Muscle layer of duodenum (tissue), 2 donors: ENCODE measurements at regions not wholly inside any gene's neighbourhood (a gene's known extent, or its start where the extent isn't known, plus 50 kb on each side); places are given as distances from the start of the nearest gene placed in this dataset.
"Not testable (repeated sequence)": the region's sequence is repeated elsewhere in the genome, so short reads cannot be mapped to it uniquely, and the experiment has no call there.

Experiments used
- H3K27ac ChIP-seq: one replicate; pipeline ENCODE4 v1.7.0; 2013; ENCODE audit warnings: mild to moderate bottlenecking, low read length
- H3K27me3 ChIP-seq: one replicate; pipeline ENCODE4 v1.7.0; 2013; ENCODE audit warnings: low read depth, mild to moderate bottlenecking, control low read depth, low read length
- H3K36me3 ChIP-seq, 2 donors: one replicate each; pipeline ENCODE4 v1.7.0; 2013; ENCODE audit warnings: low read length in 2 of 2, control low read depth in 1 of 2, mild to moderate bottlenecking in 1 of 2; ENCODE audit not compliant: insufficient read depth in 2 of 2, control insufficient read depth in 1 of 2
- H3K4me1 ChIP-seq, 2 donors: one replicate each; pipeline ENCODE4 v1.7.0; 2013; ENCODE audit warnings: low read length in 2 of 2, mild to moderate bottlenecking in 2 of 2, control low read depth in 1 of 2, moderate library complexity in 1 of 2; ENCODE audit not compliant: insufficient read depth in 2 of 2, control insufficient read depth in 1 of 2
- H3K4me3 ChIP-seq, 2 donors: one replicate each; pipeline ENCODE4 v1.7.0; 2013; ENCODE audit warnings: low read length in 2 of 2, low read depth in 1 of 2, mild to moderate bottlenecking in 1 of 2
- H3K9me3 ChIP-seq, 2 donors: one replicate each; pipeline ENCODE4 v1.7.0; 2013; ENCODE audit warnings: low read length in 2 of 2, control low read depth in 1 of 2, mild to moderate bottlenecking in 1 of 2; ENCODE audit not compliant: control insufficient read depth in 1 of 2
- donor health status: healthy.

DNA sequence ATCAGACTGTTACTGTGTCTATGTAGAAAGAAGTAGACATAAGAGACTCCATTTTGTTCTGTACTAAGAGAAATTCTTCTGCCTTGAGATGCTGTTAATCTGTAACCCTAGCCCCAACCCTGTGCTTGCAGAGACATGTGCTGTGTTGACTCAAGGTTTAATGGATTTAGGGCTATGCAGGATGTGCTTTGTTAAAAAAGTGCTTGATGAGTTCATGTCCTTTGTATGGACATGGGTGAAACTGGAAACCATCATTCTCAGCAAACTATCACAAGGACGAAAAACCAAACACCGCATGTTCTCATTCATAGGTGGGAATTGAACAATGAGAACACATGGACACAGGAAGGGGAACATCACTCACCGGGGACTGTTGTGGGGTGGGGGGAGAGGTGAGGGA lies 1398.7 kb downstream of the UQCRFS1 start:
- H3K27ac ChIP-seq, H3K4me3 ChIP-seq, H3K36me3 ChIP-seq, H3K4me1 ChIP-seq, H3K9me3 ChIP-seq, H3K27me3 ChIP-seq: not testable (repeated sequence)

DNA sequence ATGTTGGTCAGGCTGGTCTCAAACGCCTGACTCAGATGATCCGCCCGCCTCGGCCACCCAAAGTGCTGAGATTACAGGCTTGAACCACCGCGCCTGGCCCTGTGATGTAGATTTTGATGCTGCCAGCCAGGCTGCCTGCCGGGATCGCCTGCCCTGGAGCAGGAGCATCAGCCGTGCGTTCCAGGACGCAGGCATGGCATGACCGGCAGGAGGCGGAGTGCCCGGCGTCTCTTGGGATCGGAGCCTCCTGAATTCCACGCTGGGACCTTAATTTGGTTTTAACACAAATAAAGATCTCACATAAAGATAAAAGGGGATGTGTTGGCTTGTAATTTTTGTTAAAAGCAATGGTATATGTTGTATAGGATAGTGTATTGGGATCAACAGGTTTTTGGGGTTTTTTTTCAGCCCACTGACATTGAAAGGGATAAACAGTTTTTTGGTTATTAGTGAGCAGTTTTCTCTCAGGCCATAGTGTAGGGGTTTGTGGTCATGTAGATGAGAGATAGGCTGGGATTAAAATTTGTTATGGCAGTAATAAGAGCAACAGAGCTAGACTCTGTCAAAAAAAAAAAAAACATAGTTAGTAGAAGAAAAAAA lies 1406.4 kb downstream of the UQCRFS1 start:
- no peaks in the 10 kb centered on the region for H3K27me3 ChIP-seq
- no peaks in the 10 kb centered on the region for H3K4me1 ChIP-seq
- peaks cover 0 to 11% of the 10 kb centered on the region in 2 donors for H3K36me3 ChIP-seq
- no peak overlapping the region for H3K27ac ChIP-seq
- H3K4me3 ChIP-seq = no peak overlapping the region
- no peaks in the 10 kb centered on the region for H3K9me3 ChIP-seq

DNA sequence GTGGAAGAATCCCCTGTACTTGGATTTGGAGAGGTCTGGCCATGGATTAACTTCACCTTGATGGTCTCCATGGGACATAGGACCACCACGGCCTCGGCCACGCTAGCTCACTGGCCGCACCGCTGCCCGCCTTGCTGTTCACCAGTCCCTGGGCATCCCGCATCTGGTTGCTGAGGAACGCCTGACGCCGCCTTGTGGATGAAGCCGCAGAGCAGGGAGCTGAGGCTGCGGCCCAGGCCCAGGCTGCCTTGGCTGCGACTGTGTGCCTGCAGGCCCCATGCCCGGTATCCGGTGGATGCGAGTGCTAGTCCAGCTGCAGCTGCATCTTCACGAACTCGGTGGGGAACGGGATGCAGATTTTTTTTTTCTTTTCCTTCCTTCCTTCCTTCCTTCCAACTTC lies 1407.1 kb downstream of the UQCRFS1 start:
- H3K36me3 ChIP-seq = peaks cover 0 to 11% of the 10 kb centered on the region in 2 donors
- H3K27ac ChIP-seq = no peak overlapping the region
- H3K9me3 ChIP-seq = no peaks in the 10 kb centered on the region
- H3K4me1 ChIP-seq = no peaks in the 10 kb centered on the region
- no peak overlapping the region for H3K4me3 ChIP-seq
- no peaks in the 10 kb centered on the region for H3K27me3 ChIP-seq

DNA sequence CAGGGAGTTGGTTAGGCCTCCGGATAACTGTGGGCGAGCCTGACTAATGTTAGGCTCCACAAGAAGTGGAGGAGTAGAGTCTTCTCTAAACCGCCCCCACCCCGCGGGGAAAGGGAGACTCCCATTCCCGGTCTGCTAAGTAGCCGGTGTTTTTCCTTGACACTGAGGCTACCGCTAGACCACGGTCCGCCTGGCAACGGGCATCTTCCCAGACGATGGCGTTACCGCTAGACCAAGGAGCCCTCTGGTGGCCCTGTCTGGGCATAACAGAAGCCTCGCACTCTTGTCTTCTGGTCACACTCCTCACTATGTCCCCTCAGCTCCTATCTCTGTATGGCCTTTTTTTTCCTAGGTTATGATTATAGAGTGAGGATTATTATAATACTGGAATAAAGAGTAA lies 1410.7 kb downstream of the UQCRFS1 start:
- H3K27ac ChIP-seq, H3K4me3 ChIP-seq, H3K4me1 ChIP-seq, H3K9me3 ChIP-seq, H3K27me3 ChIP-seq: not testable (repeated sequence)
- peaks cover 0 to 22% of the 10 kb centered on the region in 2 donors for H3K36me3 ChIP-seq

DNA sequence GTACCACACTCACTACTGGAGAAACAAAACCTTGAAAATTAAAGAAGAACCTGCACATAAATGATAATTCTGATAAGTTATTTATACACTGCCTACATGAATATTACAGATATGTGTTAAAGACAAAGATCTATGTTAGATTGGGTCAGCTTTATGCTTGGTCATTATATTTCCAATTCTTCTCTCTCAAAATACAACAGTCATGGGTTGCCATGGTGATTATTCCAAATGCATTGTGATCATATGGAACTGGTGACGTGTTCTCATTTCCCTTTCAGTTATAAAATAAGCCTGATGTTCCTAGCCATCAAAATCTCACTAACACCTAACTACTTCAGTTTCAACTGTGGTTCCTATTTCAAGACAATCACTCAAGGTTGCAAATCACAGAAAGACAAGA lies 1416.4 kb downstream of the UQCRFS1 start:
- peaks cover 0 to 11% of the 10 kb centered on the region in 2 donors for H3K36me3 ChIP-seq
- no peaks in the 10 kb centered on the region for H3K9me3 ChIP-seq
- H3K27me3 ChIP-seq = no peaks in the 10 kb centered on the region
- no peak overlapping the region for H3K4me3 ChIP-seq
- H3K4me1 ChIP-seq = peaks cover 7 to 17% of the 10 kb centered on the region in 2 donors
- H3K27ac ChIP-seq = no peak overlapping the region

DNA sequence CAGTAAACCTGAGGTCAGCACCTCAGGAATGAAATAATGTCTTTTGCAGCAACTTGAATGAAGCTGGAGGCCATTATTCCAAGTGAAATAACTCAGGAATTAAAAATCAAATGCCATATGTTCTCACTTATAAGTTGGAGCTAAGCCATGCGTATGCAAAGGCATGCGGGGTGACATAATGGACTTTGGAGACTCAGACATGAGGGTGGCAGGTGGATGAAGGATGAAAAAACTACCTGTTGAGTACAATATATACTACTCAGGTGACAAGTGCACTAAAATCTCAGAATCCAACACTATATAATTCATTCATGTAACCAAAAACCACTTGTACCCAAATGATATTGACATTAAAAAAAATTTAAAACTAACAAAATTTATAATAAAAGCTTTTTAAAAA lies 1416.9 kb downstream of the UQCRFS1 start:
- peaks cover 7 to 21% of the 10 kb centered on the region in 2 donors for H3K4me1 ChIP-seq
- peaks cover 0 to 11% of the 10 kb centered on the region in 2 donors for H3K36me3 ChIP-seq
- H3K9me3 ChIP-seq = no peaks in the 10 kb centered on the region
- H3K4me3 ChIP-seq = no peak overlapping the region
- no peaks in the 10 kb centered on the region for H3K27me3 ChIP-seq
- H3K27ac ChIP-seq = no peak overlapping the region

DNA sequence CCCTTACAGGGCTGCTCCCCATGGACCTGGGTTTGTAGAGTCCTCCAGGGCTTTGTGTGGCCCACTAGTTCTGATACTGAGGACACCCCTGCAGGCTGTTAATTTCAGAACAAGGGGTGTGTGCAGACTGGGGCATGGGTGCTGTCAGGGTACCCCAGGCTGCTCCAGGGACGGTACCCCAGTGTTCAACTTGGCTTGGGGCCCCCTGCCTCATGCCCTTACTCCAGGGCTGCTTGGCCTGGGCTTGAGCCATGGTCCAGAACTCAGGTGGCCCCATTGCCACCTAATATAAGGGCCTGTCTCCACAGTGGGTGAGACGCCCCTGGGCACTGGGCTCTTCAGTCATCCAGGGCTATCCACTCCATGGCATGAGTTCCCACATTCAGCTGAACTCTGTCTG lies 1417.6 kb downstream of the UQCRFS1 start:
- H3K27ac ChIP-seq = no peak overlapping the region
- H3K4me3 ChIP-seq = peak overlapping the region in 1 of 2 donors; percentile 93
- H3K36me3 ChIP-seq = peaks cover 0 to 11% of the 10 kb centered on the region in 2 donors
- no peaks in the 10 kb centered on the region for H3K9me3 ChIP-seq
- no peaks in the 10 kb centered on the region for H3K27me3 ChIP-seq
- H3K4me1 ChIP-seq = peaks cover 7 to 21% of the 10 kb centered on the region in 2 donors

DNA sequence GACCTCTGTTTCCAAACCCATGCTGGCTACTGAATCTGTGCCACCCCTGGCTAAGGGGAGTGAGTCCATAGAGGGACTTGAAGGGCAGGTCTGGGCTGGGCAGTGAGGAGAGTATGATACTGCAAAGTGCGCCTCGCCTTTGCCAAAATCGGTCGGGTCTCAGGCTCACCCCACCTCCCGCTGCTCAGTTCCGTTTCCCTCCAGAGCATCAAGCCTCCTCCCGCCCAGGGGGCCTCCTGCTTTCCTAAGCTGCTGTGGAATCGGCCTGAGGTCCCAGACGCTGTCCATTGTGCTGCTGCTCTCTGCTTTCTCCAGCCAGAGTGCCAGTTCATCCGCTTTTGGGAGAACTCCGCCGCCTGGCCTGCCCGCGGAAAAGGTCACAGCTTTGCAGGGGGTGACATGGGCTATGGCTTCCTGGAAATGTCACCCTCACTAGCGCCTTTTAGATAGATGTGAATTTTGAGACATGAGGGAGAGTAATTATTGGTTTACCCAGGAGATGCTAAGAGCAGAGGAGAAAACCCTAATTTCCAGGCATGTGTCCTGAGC lies 1418.4 kb downstream of the UQCRFS1 start:
- Histone ChIP-seq H3K4me1 (peaks cover 7 to 21% of the 10 kb centered on the region in 2 donors), H3K27ac (peak overlapping the region; percentile 96), H3K27me3 (no peaks in the 10 kb centered on the region), H3K4me3 (peak overlapping the region; percentile 93 to 96), H3K9me3 (no peaks in the 10 kb centered on the region), H3K36me3 (peaks cover 0 to 11% of the 10 kb centered on the region in 2 donors)

DNA sequence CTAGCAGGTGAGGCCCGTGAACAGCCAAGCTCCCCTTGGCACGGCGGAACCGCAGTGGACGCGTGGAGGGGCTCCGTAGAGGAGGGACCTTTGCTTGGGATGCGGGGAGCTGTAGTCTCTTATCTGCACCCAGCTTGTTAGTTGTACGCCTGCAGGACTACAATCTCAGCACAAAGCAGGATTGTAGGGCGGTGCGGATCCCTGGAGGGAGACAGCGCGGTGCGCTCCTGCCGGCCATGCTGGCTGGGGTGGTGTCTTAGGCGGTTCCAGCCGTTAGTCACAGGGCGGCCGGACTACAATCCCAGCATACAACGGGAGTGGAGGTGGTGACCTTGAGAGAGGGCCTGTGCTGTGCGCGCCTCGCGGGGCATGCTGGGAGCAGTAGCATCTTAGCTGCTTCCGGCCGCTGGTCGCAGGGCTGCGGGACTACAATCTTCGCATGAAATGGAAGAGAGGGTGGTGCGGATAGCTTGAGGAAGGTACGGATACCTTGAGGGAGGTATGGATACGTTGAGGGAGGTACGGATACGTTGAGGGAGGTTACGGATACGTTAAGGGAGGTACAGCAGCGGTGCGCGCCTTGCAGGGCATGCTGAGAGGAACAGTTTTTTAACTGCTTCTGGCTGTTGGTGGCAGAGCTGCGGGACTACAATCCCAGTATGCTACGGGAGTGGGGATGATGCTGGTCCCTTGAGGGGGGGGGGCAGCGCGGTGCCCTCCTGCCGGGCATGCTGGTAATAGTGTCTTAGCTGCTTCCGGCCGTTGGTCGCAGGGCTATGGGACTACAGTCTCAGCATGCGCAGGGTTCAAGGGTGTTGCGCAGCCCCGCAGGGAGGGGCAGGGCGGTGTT lies 1419.1 kb downstream of the UQCRFS1 start:
- Histone ChIP-seq H3K4me1 (peaks cover 7 to 21% of the 10 kb centered on the region in 2 donors), H3K36me3 (peaks cover 0 to 8% of the 10 kb centered on the region in 2 donors), H3K27ac (peak overlapping the region; percentile 96)

DNA sequence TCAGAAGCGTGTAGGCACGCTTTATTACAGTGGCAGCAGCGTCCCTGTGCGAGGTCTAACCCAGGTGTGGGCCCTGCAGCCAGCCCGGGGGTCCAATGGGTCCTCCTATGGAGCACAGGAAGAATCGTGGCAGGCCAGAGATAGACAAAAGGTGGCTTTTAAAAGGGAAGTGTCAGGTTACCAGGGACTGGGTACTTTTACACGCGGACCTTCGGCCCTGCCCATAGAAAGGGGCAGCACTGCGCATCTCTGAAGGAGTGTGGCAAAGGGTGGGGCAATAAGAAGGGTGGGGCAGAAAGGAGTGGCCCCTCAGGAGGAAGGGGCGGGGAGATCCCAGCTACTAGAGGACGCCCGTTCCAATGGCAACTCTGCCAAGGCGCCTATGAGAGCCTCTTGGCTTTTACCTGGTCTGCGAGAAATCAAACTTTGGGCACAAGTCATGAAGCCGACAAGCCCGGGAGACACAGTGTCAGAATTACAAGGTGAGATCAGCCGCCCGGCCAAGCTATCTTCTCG lies 1419.8 kb downstream of the UQCRFS1 start:
- Histone ChIP-seq H3K27ac (peak overlapping the region; percentile 96), H3K4me1 (peaks cover 7 to 21% of the 10 kb centered on the region in 2 donors), H3K9me3 (no peaks in the 10 kb centered on the region), H3K27me3 (no peaks in the 10 kb centered on the region), H3K36me3 (peaks cover 0 to 6% of the 10 kb centered on the region in 2 donors), H3K4me3 (peak overlapping the region; percentile 93 to 96)

More for the DNA sequence above, 1419.1 kb downstream of the UQCRFS1 start:
- Histone ChIP-seq H3K27me3 (no peaks in the 10 kb centered on the region), H3K4me3 (peak overlapping the region; percentile 93 to 96), H3K9me3 (no peaks in the 10 kb centered on the region)

DNA sequence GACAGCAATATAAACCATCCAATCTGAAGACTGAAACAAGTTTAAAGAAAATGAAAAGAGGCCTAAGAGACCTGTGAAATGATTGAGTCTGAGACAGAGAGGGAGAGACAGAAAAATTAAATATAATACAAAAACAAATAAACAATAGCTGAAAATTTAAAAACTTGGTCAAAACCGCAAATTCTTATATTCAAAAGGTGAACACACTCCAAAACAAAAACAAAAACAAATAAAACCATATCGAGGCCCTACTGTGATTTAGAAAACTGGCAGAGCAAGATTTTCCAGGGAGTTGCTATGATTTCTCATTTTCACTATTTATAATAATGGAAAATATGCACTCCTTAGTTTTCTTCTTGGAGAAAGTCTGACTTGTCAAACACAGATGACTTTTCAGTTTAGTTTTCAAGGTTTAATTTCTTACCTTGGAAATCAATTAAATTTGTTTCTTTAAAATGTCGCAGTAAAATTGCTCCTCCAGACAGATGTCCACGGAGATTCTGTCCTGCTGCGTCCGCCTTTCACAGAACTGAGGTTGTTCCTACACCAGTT lies 1420.3 kb downstream of the UQCRFS1 start:
- peak overlapping the region; percentile 93 to 96 for H3K4me3 ChIP-seq
- H3K27me3 ChIP-seq = no peaks in the 10 kb centered on the region
- no peaks in the 10 kb centered on the region for H3K9me3 ChIP-seq
- peak overlapping the region; percentile 96 for H3K27ac ChIP-seq
- peaks cover 0 to under 1% of the 10 kb centered on the region in 2 donors for H3K36me3 ChIP-seq
- peaks cover 7 to 21% of the 10 kb centered on the region in 2 donors for H3K4me1 ChIP-seq
